Caki2 (cell line): ENCODE measurements at regions not wholly inside any gene's neighbourhood (a gene's known extent, or its start where the extent isn't known, plus 50 kb on each side); places are given as distances from the start of the nearest gene placed in this dataset.
"Not testable (repeated sequence)": the region's sequence is repeated elsewhere in the genome, so short reads cannot be mapped to it uniquely, and the experiment has no call there.

Experiments used
- DNase-seq: peaks from one replicate; pipeline ENCODE4 v3.0.0-alpha.2; 2015; ENCODE audit warnings: low read depth
- in situ Hi-C: cut with HindIII; loops from 2 replicates; pipeline ENCODE4 v1.10.0; 2016; ENCODE audit warnings: low sequenced_read_pairs, low pct_unique_long_range_greater_than_20kb, mixed read lengths

DNA sequence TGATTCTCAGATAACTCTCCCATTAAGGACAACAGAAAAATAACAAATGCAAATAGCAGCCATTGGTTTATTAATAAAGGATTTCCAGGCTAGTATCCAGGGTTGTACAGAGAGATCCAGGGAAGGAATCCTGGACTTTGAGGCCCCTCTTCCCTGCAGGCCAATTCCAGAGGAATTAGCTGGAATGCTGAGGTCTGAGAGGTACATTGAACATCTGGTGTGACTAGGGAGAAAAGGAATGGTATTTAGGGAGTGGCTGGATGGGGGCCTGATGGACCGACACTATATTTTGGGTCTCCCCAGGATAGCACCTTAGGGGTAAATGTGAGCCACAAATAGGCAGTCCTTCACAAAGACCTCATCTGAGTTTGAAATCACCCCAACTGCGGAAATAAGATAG, 924.5 kb downstream of the AACS start:
- in situ Hi-C loops: no loop called here

GRCh38 chr12:125996443-125996842, 931.2 kb downstream of the AACS start:
- in situ Hi-C loops: no loop called here
- DNase-seq: no peak

More for the DNA sequence above, 924.5 kb downstream of the AACS start:
- DNase-seq: no peak

GRCh38 chr12:125999628-126000027, 934.4 kb downstream of the AACS start:
- in situ Hi-C loops: no loop called here
- no peak for DNase-seq

GRCh38 chr12:126019385-126019784, 954.1 kb downstream of the AACS start:
- in situ Hi-C loops: no loop called here
- no peak for DNase-seq

DNA sequence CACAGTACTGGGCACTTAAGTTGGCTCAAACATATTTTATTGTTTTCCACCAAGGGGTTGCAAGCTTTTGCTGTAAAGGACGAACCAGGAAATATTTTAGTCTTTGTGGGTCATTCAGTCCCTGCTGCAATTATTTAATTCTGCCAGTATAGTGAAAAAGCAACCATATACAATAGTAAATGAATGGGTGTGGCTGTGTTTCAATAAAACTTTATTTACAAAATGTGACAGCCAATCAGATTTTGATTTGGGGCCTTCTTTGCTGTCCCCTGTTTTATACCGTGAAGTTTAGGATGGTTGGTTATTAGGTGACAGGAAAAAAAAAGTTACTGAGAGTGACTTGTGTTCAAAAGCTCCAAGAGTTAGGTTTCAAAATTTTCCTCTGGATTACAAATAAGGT, 956.4 kb downstream of the AACS start:
- in situ Hi-C loops: no loop called here
- DNase-seq: no peak

DNA sequence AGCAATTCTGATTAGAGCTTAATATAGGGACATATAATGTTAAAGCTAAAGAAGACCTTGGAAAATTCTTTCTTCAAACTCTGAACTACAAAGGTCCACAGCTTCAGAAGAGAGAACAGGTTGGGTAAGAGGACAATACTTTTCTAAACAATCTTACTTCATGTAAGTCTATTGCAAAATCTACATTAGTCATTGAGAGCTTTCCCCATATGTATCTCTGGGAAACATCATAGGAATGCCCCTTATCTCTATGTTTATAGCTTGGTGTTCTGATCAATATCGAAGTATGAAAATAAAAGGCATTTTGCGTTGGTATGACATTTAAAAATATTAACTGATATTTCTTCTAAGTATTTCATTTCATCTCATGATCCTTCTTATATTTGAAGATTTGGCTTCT, 962.6 kb downstream of the AACS start:
- no peak for DNase-seq

DNA sequence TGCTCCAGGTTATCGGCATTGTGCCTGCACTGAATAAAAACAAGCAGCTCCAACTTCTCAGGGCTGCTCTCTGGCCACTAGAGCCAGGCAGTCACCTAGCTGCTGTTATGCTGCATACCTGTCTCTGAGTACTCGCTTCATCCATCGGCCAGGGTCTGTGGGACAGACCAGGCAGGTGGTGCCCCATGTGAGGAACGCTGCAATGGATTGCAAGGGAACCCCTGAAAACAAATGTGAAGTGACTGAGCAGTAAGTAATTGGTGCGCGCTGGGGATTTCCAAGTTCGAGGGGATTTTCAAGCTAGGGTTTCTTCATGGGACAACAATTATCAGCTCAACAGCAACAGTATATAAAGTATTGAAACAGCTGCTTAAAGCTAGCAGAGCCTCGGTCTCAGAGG, 965.3 kb downstream of the AACS start:
- in situ Hi-C loops: no loop called here
- DNase-seq: no peak

More for the DNA sequence above, 962.6 kb downstream of the AACS start:
- in situ Hi-C loops: no loop called here

GRCh38 chr12:126033751-126034150, 968.5 kb downstream of the AACS start:
- in situ Hi-C loops: no loop called here
- DNase-seq: peak; percentile 73

- in situ Hi-C loops: no loop called here
Observed at GRCh38 chr12:126036348-126036747, 971.1 kb downstream of the AACS start.

GRCh38 chr12:126038434-126038833, 973.2 kb downstream of the AACS start:
- in situ Hi-C loops: no loop called here
- DNase-seq: no peak

More at GRCh38 chr12:126036348-126036747, 971.1 kb downstream of the AACS start:
- DNase-seq: no peak

GRCh38 chr12:126040307-126040706, 975.1 kb downstream of the AACS start:
- in situ Hi-C loops: no loop called here
- no peak for DNase-seq

DNA sequence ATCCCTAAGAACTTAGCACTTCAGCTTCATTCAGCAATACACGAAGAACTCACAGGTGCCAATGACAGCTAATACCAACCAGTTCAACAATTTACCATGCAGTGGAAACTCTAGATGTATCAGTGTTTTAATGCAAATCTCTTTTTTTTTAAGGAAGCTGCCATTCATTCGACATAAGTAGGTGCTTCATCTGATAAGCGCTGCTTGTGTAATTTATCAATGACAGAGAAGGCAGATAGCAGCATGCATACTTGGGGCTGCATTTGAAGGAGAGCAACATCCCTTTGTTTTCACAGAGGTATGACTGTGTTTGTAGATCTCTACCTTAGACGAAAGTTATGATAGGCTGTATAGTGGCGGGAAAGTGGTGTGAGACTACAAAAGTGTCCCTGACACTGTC, 977.1 kb downstream of the AACS start:
- in situ Hi-C loops: no loop called here
- DNase-seq: no peak

- DNase-seq, in situ Hi-C loops: not testable (repeated sequence)
Observed at GRCh38 chr12:126049501-126049900, 984.3 kb downstream of the AACS start.

DNA sequence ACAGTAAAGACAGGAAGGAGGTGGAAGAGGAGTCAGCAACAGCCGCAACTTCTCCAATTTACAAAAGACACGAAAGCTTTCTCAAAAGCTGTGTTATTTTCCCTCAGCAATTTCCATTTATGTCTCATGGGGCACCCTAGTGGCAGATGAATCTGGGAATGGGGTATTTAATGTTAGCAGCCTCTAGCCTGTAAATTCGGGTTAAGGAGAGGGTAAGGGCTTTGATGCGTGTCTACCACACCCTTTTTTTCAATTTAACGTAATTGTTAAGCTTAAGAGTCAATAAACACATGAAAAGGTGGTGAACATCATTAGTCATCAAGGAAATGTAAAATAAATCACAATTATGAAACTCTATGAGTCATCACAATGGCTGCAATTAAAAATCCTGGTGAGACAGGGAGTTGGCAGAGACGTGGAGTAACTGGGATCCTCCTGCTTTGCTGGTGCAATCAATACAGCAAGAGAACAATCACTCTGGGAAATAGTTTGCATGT, 986.4 kb downstream of the AACS start:
- in situ Hi-C loops: no loop called here
- DNase-seq: peak; percentile 98

DNA sequence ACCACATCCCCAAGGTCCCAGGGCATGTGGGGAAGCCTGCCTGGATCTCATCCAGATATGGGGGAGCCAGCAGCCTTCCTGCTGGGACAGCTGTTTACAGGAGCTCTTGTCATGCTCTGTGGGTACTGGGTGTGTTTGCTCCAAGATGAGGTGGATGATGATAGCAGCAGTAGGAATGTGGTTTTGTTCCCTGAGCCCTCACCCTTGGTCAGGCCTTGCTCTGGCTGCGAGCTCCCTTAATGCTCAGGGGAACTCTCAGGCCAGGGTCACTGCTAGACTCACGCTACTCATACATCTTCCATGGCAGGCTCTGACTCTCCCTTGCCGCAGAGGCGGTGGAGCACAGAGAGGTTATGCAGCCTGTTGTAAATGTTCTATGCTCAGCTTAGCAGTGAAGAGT, 990.3 kb downstream of the AACS start:
- peak; percentile 86 for DNase-seq
- in situ Hi-C loops: no loop called here

DNA sequence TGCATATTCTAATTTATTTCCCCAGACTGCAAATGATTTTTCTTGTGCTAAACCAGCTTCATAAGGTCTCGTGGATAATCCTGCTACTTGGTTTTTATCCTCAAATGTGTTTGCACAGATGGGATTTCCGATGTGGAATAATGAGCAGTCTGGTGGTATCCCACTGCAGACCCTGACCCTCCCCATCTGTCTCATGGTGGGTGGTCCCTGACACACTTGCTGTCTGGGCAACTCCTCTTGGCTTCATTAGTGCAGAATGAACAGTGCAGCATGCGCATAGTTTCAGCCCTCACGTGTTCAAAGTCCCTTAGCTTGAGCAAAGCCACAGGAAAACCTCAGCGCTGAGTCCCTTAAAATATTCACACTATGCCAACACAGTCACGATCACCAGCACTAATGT, 996.5 kb downstream of the AACS start:
- no peak for DNase-seq
- in situ Hi-C loops: no loop called here

- no peak for DNase-seq
- in situ Hi-C loops: no loop called here
Observed at GRCh38 chr12:126064028-126064427, 998.8 kb downstream of the AACS start.

GRCh38 chr12:126067626-126068329, 1002.5 kb downstream of the AACS start:
- in situ Hi-C loops: no loop called here

GRCh38 chr12:126069549-126070165, 1004.4 kb downstream of the AACS start:
- in situ Hi-C loops: no loop called here
- peak; percentile 56 for DNase-seq

More at GRCh38 chr12:126067626-126068329, 1002.5 kb downstream of the AACS start:
- DNase-seq: no peak

GRCh38 chr12:126076515-126076914, 1011.3 kb downstream of the AACS start:
- DNase-seq: no peak
- in situ Hi-C loops: no loop called here
